ENCODE measurements at regions not wholly inside any gene's neighbourhood (a gene's known extent, or its start where the extent isn't known, plus 50 kb on each side); places are given as distances from the start of the nearest gene placed in this dataset.

- Mint-ChIP-seq H3K4me3 (no peak overlapping the region), H3K9me3 (peaks cover 0 to 5% of the 10 kb centered on the region in 2 donors), H3K4me1 (no peaks in the 10 kb centered on the region), H3K27me3 (no peaks in the 10 kb centered on the region), H3K27ac (no peak overlapping the region)
- no peak for DNase-seq
- no peak for ATAC-seq
These were observed 793.4 kb upstream of the CELF4 start for GRCh38 chr18:38358805-38359657.

GRCh38 chr18:38353149-38353548, 787.6 kb upstream of the CELF4 start:
- Mint-ChIP-seq H3K9me3 (no peaks in the 10 kb centered on the region), H3K4me1 (no peaks in the 10 kb centered on the region), H3K4me3 (no peak overlapping the region), H3K27me3 (no peaks in the 10 kb centered on the region), H3K27ac (no peak overlapping the region)
- DNase-seq (no peak), ATAC-seq (no peak)

- Mint-ChIP-seq H3K27ac (no peak overlapping the region), H3K4me3 (no peak overlapping the region), H3K4me1 (no peaks in the 10 kb centered on the region), H3K9me3 (no peaks in the 10 kb centered on the region), H3K27me3 (no peaks in the 10 kb centered on the region)
- DNase-seq: no peak
- no peak for ATAC-seq
These were observed 784.5 kb upstream of the CELF4 start for GRCh38 chr18:38350141-38350540.

- Mint-ChIP-seq H3K4me1 (no peaks in the 10 kb centered on the region), H3K27me3 (no peaks in the 10 kb centered on the region), H3K27ac (no peak overlapping the region), H3K9me3 (peaks cover 0 to 12% of the 10 kb centered on the region in 2 donors), H3K4me3 (no peak overlapping the region)
- ATAC-seq (peak; percentile 89), DNase-seq (peak in 1 of 2 donors; percentile 13)
These were observed 765.0 kb upstream of the CELF4 start for GRCh38 chr18:38330573-38330972.

- no peaks in the 10 kb centered on the region for H3K4me1 Mint-ChIP-seq
- DNase-seq: no peak
- ATAC-seq: no peak
- H3K27me3 Mint-ChIP-seq: no peaks in the 10 kb centered on the region
- no peak overlapping the region for H3K4me3 Mint-ChIP-seq
- H3K9me3 Mint-ChIP-seq: peaks cover 0 to 12% of the 10 kb centered on the region in 2 donors
- H3K27ac Mint-ChIP-seq: no peak overlapping the region
These were observed 763.5 kb upstream of the CELF4 start for GRCh38 chr18:38329145-38329544.

- Mint-ChIP-seq H3K27me3 (no peaks in the 10 kb centered on the region), H3K27ac (no peak overlapping the region), H3K4me3 (no peak overlapping the region), H3K9me3 (no peaks in the 10 kb centered on the region), H3K4me1 (no peaks in the 10 kb centered on the region)
- DNase-seq (no peak), ATAC-seq (no peak)
These were observed 756.6 kb upstream of the CELF4 start for GRCh38 chr18:38322206-38322605.

GRCh38 chr18:38321262-38321661, 755.7 kb upstream of the CELF4 start:
- H3K4me3 Mint-ChIP-seq: no peak overlapping the region
- H3K4me1 Mint-ChIP-seq: no peaks in the 10 kb centered on the region
- no peak overlapping the region for H3K27ac Mint-ChIP-seq
- ATAC-seq: no peak
- H3K9me3 Mint-ChIP-seq: no peaks in the 10 kb centered on the region
- no peaks in the 10 kb centered on the region for H3K27me3 Mint-ChIP-seq
- no peak for DNase-seq

- Mint-ChIP-seq H3K27ac (no peak overlapping the region), H3K4me3 (no peak overlapping the region)
These were observed 752.8 kb upstream of the CELF4 start for GRCh38 chr18:38318416-38318815.

GRCh38 chr18:38313831-38314230, 748.2 kb upstream of the CELF4 start:
- no peak for DNase-seq
- no peaks in the 10 kb centered on the region for H3K4me1 Mint-ChIP-seq
- H3K9me3 Mint-ChIP-seq: peaks cover 5 to 7% of the 10 kb centered on the region in 2 donors
- no peak overlapping the region for H3K4me3 Mint-ChIP-seq
- ATAC-seq: no peak
- no peak overlapping the region for H3K27ac Mint-ChIP-seq
- H3K27me3 Mint-ChIP-seq: peaks cover 8% of the 10 kb centered on the region

More at GRCh38 chr18:38318416-38318815, 752.8 kb upstream of the CELF4 start:
- Mint-ChIP-seq H3K4me1 (no peaks in the 10 kb centered on the region), H3K27me3 (peaks cover 8% of the 10 kb centered on the region), H3K9me3 (peaks cover 5 to 7% of the 10 kb centered on the region in 2 donors)
- DNase-seq (no peak), ATAC-seq (no peak)

GRCh38 chr18:38312532-38312931, 746.9 kb upstream of the CELF4 start:
- Mint-ChIP-seq H3K27me3 (peaks cover 8% of the 10 kb centered on the region), H3K9me3 (peaks cover 5 to 7% of the 10 kb centered on the region in 2 donors), H3K4me1 (no peaks in the 10 kb centered on the region), H3K4me3 (no peak overlapping the region), H3K27ac (no peak overlapping the region)
- no peak for ATAC-seq
- no peak for DNase-seq

- Mint-ChIP-seq H3K27ac (no peak overlapping the region), H3K4me3 (no peak overlapping the region), H3K4me1 (no peaks in the 10 kb centered on the region), H3K27me3 (peaks cover 8% of the 10 kb centered on the region), H3K9me3 (peaks cover 5 to 7% of the 10 kb centered on the region in 2 donors)
- ATAC-seq (no peak), DNase-seq (no peak)
These were observed 745.3 kb upstream of the CELF4 start for GRCh38 chr18:38310936-38311335.

GRCh38 chr18:38307914-38308313, 742.3 kb upstream of the CELF4 start:
- no peak overlapping the region for H3K27ac Mint-ChIP-seq
- DNase-seq (no peak), ATAC-seq (no peak)
- no peaks in the 10 kb centered on the region for H3K27me3 Mint-ChIP-seq
- H3K9me3 Mint-ChIP-seq: no peaks in the 10 kb centered on the region
- H3K4me1 Mint-ChIP-seq: no peaks in the 10 kb centered on the region
- no peak overlapping the region for H3K4me3 Mint-ChIP-seq

GRCh38 chr18:38305961-38306360, 740.4 kb upstream of the CELF4 start:
- Mint-ChIP-seq H3K27ac (no peak overlapping the region), H3K9me3 (peaks cover 0 to 8% of the 10 kb centered on the region in 2 donors), H3K4me1 (no peaks in the 10 kb centered on the region), H3K4me3 (no peak overlapping the region), H3K27me3 (no peaks in the 10 kb centered on the region)
- DNase-seq (no peak), ATAC-seq (no peak)

- H3K4me1 Mint-ChIP-seq: no peaks in the 10 kb centered on the region
- H3K9me3 Mint-ChIP-seq: peaks cover 0 to 8% of the 10 kb centered on the region in 2 donors
- ATAC-seq (no peak), DNase-seq (no peak)
- H3K27ac Mint-ChIP-seq: no peak overlapping the region
- H3K27me3 Mint-ChIP-seq: no peaks in the 10 kb centered on the region
- H3K4me3 Mint-ChIP-seq: no peak overlapping the region
These were observed 736.0 kb upstream of the CELF4 start for GRCh38 chr18:38301621-38302020.

GRCh38 chr18:38297910-38298309, 732.3 kb upstream of the CELF4 start:
- Mint-ChIP-seq H3K27me3 (no peaks in the 10 kb centered on the region), H3K9me3 (peaks cover 8% of the 10 kb centered on the region in 2 donors), H3K4me3 (no peak overlapping the region), H3K4me1 (no peaks in the 10 kb centered on the region), H3K27ac (no peak overlapping the region)
- no peak for ATAC-seq
- DNase-seq: no peak

- no peaks in the 10 kb centered on the region for H3K27me3 Mint-ChIP-seq
- no peak overlapping the region for H3K27ac Mint-ChIP-seq
- no peaks in the 10 kb centered on the region for H3K4me1 Mint-ChIP-seq
- H3K9me3 Mint-ChIP-seq: peaks cover 22 to 25% of the 10 kb centered on the region in 2 donors
- ATAC-seq (no peak), DNase-seq (no peak)
- H3K4me3 Mint-ChIP-seq: no peak overlapping the region
These were observed 724.6 kb upstream of the CELF4 start for GRCh38 chr18:38290229-38290628.

GRCh38 chr18:38284972-38285371, 719.4 kb upstream of the CELF4 start:
- ATAC-seq (no peak), DNase-seq (no peak)
- no peak overlapping the region for H3K4me3 Mint-ChIP-seq

More at GRCh38 chr18:38284972-38285371, 719.4 kb upstream of the CELF4 start:
- no peaks in the 10 kb centered on the region for H3K27me3 Mint-ChIP-seq
- no peak overlapping the region for H3K27ac Mint-ChIP-seq
- H3K4me1 Mint-ChIP-seq: no peaks in the 10 kb centered on the region
- H3K9me3 Mint-ChIP-seq: peaks cover 23 to 29% of the 10 kb centered on the region in 2 donors
